HepG2 (cell line): ENCODE measurements at regions not wholly inside any gene's neighbourhood (a gene's known extent, or its start where the extent isn't known, plus 50 kb on each side); places are given as distances from the start of the nearest gene placed in this dataset.

Experiments
- ATAC-seq: fragments of 200-7000 bp; cut with Tn5 transposase; 3 replicates; pipeline ENCODE4 v1.9.1; 2020; ENCODE audit warnings: mild to moderate bottlenecking, moderate library complexity
- BruUV-seq: library from RNA; stranded (reverse); fragments of 400-500 nt; replicated peaks from 2 replicates; lab custom pipeline; 2021; lab: Mats Ljungman, UMichigan
- CTCF ChIA-PET: fragments of 300-600 bp; formaldehyde crosslinking; extraction: SDS; loops from one replicate; lab custom pipeline; 2021; ENCODE audit warnings: low total read pairs, inconsistent platforms, low intra/inter-chr PET ratio; lab: Yijun Ruan, JAX
- POLR2A ChIA-PET: fragments of 350-600 bp; sonication (Branson Sonifier 250); formaldehyde crosslinking; loops from one replicate; lab custom pipeline; 2020; ENCODE audit warnings: antibody characterized with exemption, inconsistent platforms; lab: Yijun Ruan, JAX
- DNase-seq: peaks from one replicate; pipeline ENCODE4 v3.0.0-alpha.2; 2015; ENCODE audit warnings: low spot score
- FAIRE-seq: peaks from 3 replicates; lab custom pipeline; 2011; peaks lifted over from hg19 to GRCh38; lab: Jason Lieb, UNC
- H2AFZ ChIP-seq: one replicate; pipeline ENCODE4 v1.6.1; 2011; ENCODE audit warnings: low read length, inconsistent platforms
- H3K27ac ChIP-seq: fragments of 300-600 bp; 3 replicates; pipeline ENCODE4 v1.8.0; 2011; ENCODE audit warnings: mixed run types, mild to moderate bottlenecking, mixed read lengths, low read length, inconsistent platforms; ENCODE audit not compliant: insufficient read depth; ENCODE audit errors: extremely low read length
- H3K27me3 ChIP-seq, 2 experiments: fragments of 200-600 bp in 1 of 2; 2 replicates in 1 of 2; 3 replicates in 1 of 2; pipeline versions ENCODE4 v1.6.0 to v1.8.0; 2011; ENCODE audit warnings: low read length in 2 of 2, mild to moderate bottlenecking in 2 of 2, moderate library complexity in 2 of 2, inconsistent platforms in 1 of 2; ENCODE audit not compliant: insufficient read depth in 2 of 2, control insufficient read depth in 1 of 2
- H3K36me3 ChIP-seq, 2 experiments: fragments of 200-600 bp in 1 of 2; replicated peaks in 1 of 2; 2 replicates in 1 of 2; 3 replicates in 1 of 2; pipeline versions ENCODE4 v1.5.1 to v1.8.0; 2011; ENCODE audit warnings: low read length in 2 of 2, inconsistent platforms in 1 of 2; ENCODE audit not compliant: insufficient read depth in 2 of 2, control insufficient read depth in 1 of 2
- H3K4me1 ChIP-seq: 2 replicates; pipeline ENCODE4 v1.5.1; 2012; ENCODE audit warnings: low read length, inconsistent platforms; ENCODE audit not compliant: insufficient read depth
- H3K4me2 ChIP-seq: 2 replicates; pipeline ENCODE4 v1.6.0; 2011; ENCODE audit warnings: low read depth, low read length, inconsistent platforms
- H3K4me3 ChIP-seq, 3 experiments: fragments of 200-600 bp in 1 of 3; sonication (generic), shearing (Covaris generic) in 1 of 3; replicated peaks in 1 of 3; 2 replicates each; pipeline ENCODE4 v1.5.1; 2011 to 2016; ENCODE audit warnings: low read length in 3 of 3, inconsistent platforms in 2 of 3, low read depth in 2 of 3, mild to moderate bottlenecking in 2 of 3, control low read depth in 1 of 3, mixed read lengths in 1 of 3; ENCODE audit not compliant: insufficient read depth in 1 of 3
- H3K79me2 ChIP-seq: one replicate; pipeline ENCODE4 v1.6.1; 2011; ENCODE audit warnings: low read length, inconsistent platforms; ENCODE audit not compliant: insufficient read depth
- H3K9ac ChIP-seq: 2 replicates; pipeline ENCODE4 v1.6.0; 2011; ENCODE audit warnings: mild to moderate bottlenecking, low read depth, low read length, inconsistent platforms; ENCODE audit not compliant: insufficient read depth
- H3K9me3 ChIP-seq: 2 replicates; pipeline ENCODE4 v1.5.1; 2012; ENCODE audit warnings: mild to moderate bottlenecking, low read length
- H4K20me1 ChIP-seq: 2 replicates; pipeline ENCODE4 v1.6.0; 2011; ENCODE audit warnings: inconsistent platforms, mild to moderate bottlenecking, low read length, moderate library complexity; ENCODE audit not compliant: insufficient read depth
- ARID2 ChIP-seq: sonication (generic); formaldehyde crosslinking; IDR thresholded peaks from 2 replicates; pipeline ENCODE4 v1.8.1; 2022; ENCODE audit warnings: mild to moderate bottlenecking, missing genetic modification reagents, borderline replicate concordance
- ARID3A ChIP-seq: IDR thresholded peaks from 2 replicates; pipeline ENCODE4 v1.6.1; 2012; ENCODE audit warnings: low read depth, low read length, improper control_type of control experiment
- ATF4 ChIP-seq, 2 experiments: fragments of 450-650 bp in 1 of 2; sonication (generic) in 1 of 2; formaldehyde crosslinking; IDR thresholded peaks; 2 replicates each; pipeline versions ENCODE4 v1.5.0 to v1.8.0; 2020 to 2022; ENCODE audit warnings: mild to moderate bottlenecking in 1 of 2, missing genetic modification reagents in 1 of 2
- FOSL2 ChIP-seq: sonication (generic); formaldehyde crosslinking; IDR thresholded peaks from 2 replicates; pipeline ENCODE4 v1.4.0; 2020; ENCODE audit warnings: missing genetic modification reagents
- FOXA3 ChIP-seq: IDR thresholded peaks from 2 replicates; pipeline ENCODE4 v1.6.1; 2016; ENCODE audit warnings: missing genetic modification reagents, missing compliant biosample characterization
- HHEX ChIP-seq: IDR thresholded peaks from 2 replicates; pipeline ENCODE4 v1.6.1; 2016; ENCODE audit warnings: control low read depth
- HMG20A ChIP-seq: IDR thresholded peaks from 2 replicates; pipeline ENCODE4 v1.6.1; 2016; ENCODE audit warnings: borderline replicate concordance
- IRF1 ChIP-seq: sonication (generic); formaldehyde crosslinking; IDR thresholded peaks from 2 replicates; pipeline ENCODE4 v1.4.0; 2020; ENCODE audit warnings: low read depth, mild to moderate bottlenecking, missing genetic modification reagents
- ISX ChIP-seq: sonication (generic); formaldehyde crosslinking; conservative IDR thresholded peaks from 2 replicates; pipeline ENCODE4 v1.5.0; 2020; ENCODE audit warnings: missing genetic modification reagents
- KAT2B ChIP-seq: fragments of 150-350 bp; IDR thresholded peaks from 2 replicates; pipeline ENCODE4 v1.6.1; 2014; ENCODE audit warnings: low read depth, low read length, borderline replicate concordance
- MIXL1 ChIP-seq: IDR thresholded peaks from 2 replicates; pipeline ENCODE4 v1.6.1; 2016
- NR2F2 ChIP-seq: IDR thresholded peaks from 2 replicates; pipeline ENCODE4 v1.6.1; 2012; ENCODE audit warnings: low read depth, inconsistent platforms, borderline replicate concordance
- TBX3 ChIP-seq: fragments of 450-650 bp; IDR thresholded peaks from 2 replicates; pipeline ENCODE4 v1.6.1; 2017; ENCODE audit warnings: antibody characterized with exemption, mild to moderate bottlenecking, inconsistent platforms, borderline replicate concordance
- ZBTB39 ChIP-seq: sonication (generic); formaldehyde crosslinking; IDR thresholded peaks from 2 replicates; pipeline ENCODE4 v1.5.0; 2020; ENCODE audit warnings: missing genetic modification reagents
- ZNF335 ChIP-seq: sonication (generic); formaldehyde crosslinking; IDR thresholded peaks from 2 replicates; pipeline ENCODE4 v1.4.0; 2020; ENCODE audit warnings: missing genetic modification reagents
- ZNF513 ChIP-seq: sonication (generic); formaldehyde crosslinking; conservative IDR thresholded peaks from 2 replicates; pipeline ENCODE4 v1.5.0; 2020; ENCODE audit warnings: missing genetic modification reagents
- ZNF720 ChIP-seq: sonication (generic); formaldehyde crosslinking; IDR thresholded peaks from 2 replicates; pipeline ENCODE4 v1.4.0; 2020; ENCODE audit warnings: missing genetic modification reagents
- WGBS: methylation state at CpG from one replicate; pipeline ENCODE4 v1.1.6; 2017; ENCODE audit warnings: low lambda C conversion rate; 5-methylcytosine and 5-hydroxymethylcytosine counted together
- in situ Hi-C: cut with HindIII; loops from 2 replicates; pipeline ENCODE4 v1.10.0; 2017; ENCODE audit warnings: low pct_unique_long_range_greater_than_20kb; ENCODE audit not compliant: extremely low pct_ligation_motif_present
- intact Hi-C: fragments of 100-400 bp; cut with micrococcal nuclease; formaldehyde crosslinking; loops from one replicate; pipeline ENCODE4 v1.10.0; 2022; ENCODE audit not compliant: unreplicated experiment

GRCh38 chr13:34116651-34117050 lies 298.7 kb downstream of the RFC3 start (continued):
- no peak for TF ChIP-seq IRF1 (CRISPR knock-in tag)

GRCh38 chr13:34124666-34125306 lies 306.8 kb downstream of the RFC3 start:
- no peak overlapping the region for H2AFZ ChIP-seq
- no peak overlapping the region for H3K4me2 ChIP-seq
- in situ Hi-C loops (no loop called here), intact Hi-C loops (no loop called here)
- WGBS: 38% methylated on average over 3 of the region's 3 CpGs
- FAIRE-seq (no peak), ATAC-seq (peak; percentile 79), DNase-seq (peak; percentile 13)
- H3K27ac ChIP-seq: no peak overlapping the region
- ChIA-PET POLR2A (no interaction called here), CTCF (no interaction called here)
- H3K79me2 ChIP-seq: no peaks in the 10 kb centered on the region
- H3K36me3 ChIP-seq: no peaks in the 10 kb centered on the region
- H3K27me3 ChIP-seq: no peaks in the 10 kb centered on the region
- H3K9me3 ChIP-seq: no peaks in the 10 kb centered on the region
- H3K9ac ChIP-seq: no peak overlapping the region
- no peak overlapping the region for H3K4me3 ChIP-seq
- no peaks in the 10 kb centered on the region for H3K4me1 ChIP-seq
- BruUV-seq: no TSS peak
- H4K20me1 ChIP-seq: no peaks in the 10 kb centered on the region
- TF ChIP-seq FOXA3 (CRISPR knock-in tag) (peak; percentile 41; the same call in 1 of the 2 replicates), ZNF335 (no peak), FOSL2 (CRISPR knock-in tag) (peak; percentile 63), HMG20A (CRISPR knock-in tag) (0 out of 2 replicates have a peak, but pooled peaks have one; percentile 28), KAT2B (peak; percentile 57; the same call in 1 of the 2 replicates), ARID2 (no peak), ATF4 (CRISPR knock-in tag; IDR thresholded peaks at IDR 0.05) (no peak), ZNF513 (no peak), ARID3A (peak; percentile 65; the same call in 1 of the 2 replicates), ISX (no peak), ZNF720 (CRISPR knock-in tag) (no peak), TBX3 (peak; percentile 47; the same call in 1 of the 2 replicates), ZBTB39 (CRISPR knock-in tag) (peak; percentile 81; the same call in 1 of the 2 replicates), NR2F2 (no peak), HHEX (CRISPR knock-in tag) (peak; percentile 70; the same call in 1 of the 2 replicates), MIXL1 (CRISPR knock-in tag) (peak; percentile 47; the same call in 1 of the 2 replicates)
